HepG2 (cell line): ENCODE measurements at regions not wholly inside any gene's neighbourhood (a gene's known extent, or its start where the extent isn't known, plus 50 kb on each side); places are given as distances from the start of the nearest gene placed in this dataset.

Experiments
- ATAC-seq: fragments of 200-7000 bp; cut with Tn5 transposase; 3 replicates; pipeline ENCODE4 v1.9.1; 2020; ENCODE audit warnings: mild to moderate bottlenecking, moderate library complexity
- BruUV-seq: library from RNA; stranded (reverse); fragments of 400-500 nt; replicated peaks from 2 replicates; lab custom pipeline; 2021; lab: Mats Ljungman, UMichigan
- CTCF ChIA-PET: fragments of 300-600 bp; formaldehyde crosslinking; extraction: SDS; loops from one replicate; lab custom pipeline; 2021; ENCODE audit warnings: low total read pairs, inconsistent platforms, low intra/inter-chr PET ratio; lab: Yijun Ruan, JAX
- POLR2A ChIA-PET: fragments of 350-600 bp; sonication (Branson Sonifier 250); formaldehyde crosslinking; loops from one replicate; lab custom pipeline; 2020; ENCODE audit warnings: antibody characterized with exemption, inconsistent platforms; lab: Yijun Ruan, JAX
- DNase-seq: peaks from one replicate; pipeline ENCODE4 v3.0.0-alpha.2; 2015; ENCODE audit warnings: low spot score
- FAIRE-seq: peaks from 3 replicates; lab custom pipeline; 2011; peaks lifted over from hg19 to GRCh38; lab: Jason Lieb, UNC
- H2AFZ ChIP-seq: one replicate; pipeline ENCODE4 v1.6.1; 2011; ENCODE audit warnings: low read length, inconsistent platforms
- H3K27ac ChIP-seq: fragments of 300-600 bp; 3 replicates; pipeline ENCODE4 v1.8.0; 2011; ENCODE audit warnings: mixed run types, mild to moderate bottlenecking, mixed read lengths, low read length, inconsistent platforms; ENCODE audit not compliant: insufficient read depth; ENCODE audit errors: extremely low read length
- H3K27me3 ChIP-seq, 2 experiments: fragments of 200-600 bp in 1 of 2; 2 replicates in 1 of 2; 3 replicates in 1 of 2; pipeline versions ENCODE4 v1.6.0 to v1.8.0; 2011; ENCODE audit warnings: low read length in 2 of 2, mild to moderate bottlenecking in 2 of 2, moderate library complexity in 2 of 2, inconsistent platforms in 1 of 2; ENCODE audit not compliant: insufficient read depth in 2 of 2, control insufficient read depth in 1 of 2
- H3K36me3 ChIP-seq, 2 experiments: fragments of 200-600 bp in 1 of 2; replicated peaks in 1 of 2; 2 replicates in 1 of 2; 3 replicates in 1 of 2; pipeline versions ENCODE4 v1.5.1 to v1.8.0; 2011; ENCODE audit warnings: low read length in 2 of 2, inconsistent platforms in 1 of 2; ENCODE audit not compliant: insufficient read depth in 2 of 2, control insufficient read depth in 1 of 2
- H3K4me1 ChIP-seq: 2 replicates; pipeline ENCODE4 v1.5.1; 2012; ENCODE audit warnings: low read length, inconsistent platforms; ENCODE audit not compliant: insufficient read depth
- H3K4me2 ChIP-seq: 2 replicates; pipeline ENCODE4 v1.6.0; 2011; ENCODE audit warnings: low read depth, low read length, inconsistent platforms
- H3K4me3 ChIP-seq, 3 experiments: fragments of 200-600 bp in 1 of 3; sonication (generic), shearing (Covaris generic) in 1 of 3; replicated peaks in 1 of 3; 2 replicates each; pipeline ENCODE4 v1.5.1; 2011 to 2016; ENCODE audit warnings: low read length in 3 of 3, inconsistent platforms in 2 of 3, low read depth in 2 of 3, mild to moderate bottlenecking in 2 of 3, control low read depth in 1 of 3, mixed read lengths in 1 of 3; ENCODE audit not compliant: insufficient read depth in 1 of 3
- H3K79me2 ChIP-seq: one replicate; pipeline ENCODE4 v1.6.1; 2011; ENCODE audit warnings: low read length, inconsistent platforms; ENCODE audit not compliant: insufficient read depth
- H3K9ac ChIP-seq: 2 replicates; pipeline ENCODE4 v1.6.0; 2011; ENCODE audit warnings: mild to moderate bottlenecking, low read depth, low read length, inconsistent platforms; ENCODE audit not compliant: insufficient read depth
- H3K9me3 ChIP-seq: 2 replicates; pipeline ENCODE4 v1.5.1; 2012; ENCODE audit warnings: mild to moderate bottlenecking, low read length
- H4K20me1 ChIP-seq: 2 replicates; pipeline ENCODE4 v1.6.0; 2011; ENCODE audit warnings: inconsistent platforms, mild to moderate bottlenecking, low read length, moderate library complexity; ENCODE audit not compliant: insufficient read depth
- CCAR2 ChIP-seq: fragments of 200-400 bp; formaldehyde crosslinking; optimal IDR thresholded peaks from 2 replicates; pipeline ENCODE3; 2018; ENCODE audit warnings: low read depth, mild to moderate bottlenecking, low read length, moderate library complexity
- ELF1 ChIP-seq: sonication (generic); formaldehyde crosslinking; IDR thresholded peaks from 2 replicates; pipeline ENCODE4 v1.4.0; 2020; ENCODE audit warnings: missing genetic modification reagents
- KDM1A ChIP-seq: IDR thresholded peaks from 2 replicates; pipeline ENCODE4 v1.6.1; 2016; ENCODE audit warnings: missing compliant biosample characterization
- MAF1 ChIP-seq: sonication (generic); formaldehyde crosslinking; IDR thresholded peaks from 2 replicates; pipeline ENCODE4 v1.5.0; 2020; ENCODE audit warnings: missing genetic modification reagents, borderline replicate concordance
- NFKB2 ChIP-seq: sonication (generic); formaldehyde crosslinking; IDR thresholded peaks from 2 replicates; pipeline ENCODE4 v1.4.0; 2020; ENCODE audit warnings: missing genetic modification reagents, borderline replicate concordance
- NR2C2 ChIP-seq: sonication (generic); formaldehyde crosslinking; IDR thresholded peaks from 2 replicates; pipeline ENCODE4 v1.4.0; 2020; ENCODE audit warnings: missing genetic modification reagents, mild to moderate bottlenecking, moderate library complexity, borderline replicate concordance
- PHF21A ChIP-seq: sonication (generic); formaldehyde crosslinking; IDR thresholded peaks from 2 replicates; pipeline ENCODE4 v1.5.0; 2020; ENCODE audit warnings: mild to moderate bottlenecking, missing genetic modification reagents
- RORA ChIP-seq: sonication (generic); formaldehyde crosslinking; IDR thresholded peaks from 2 replicates; pipeline ENCODE4 v1.5.0; 2020; ENCODE audit warnings: mild to moderate bottlenecking, missing genetic modification reagents, moderate library complexity
- SIX4 ChIP-seq: sonication (generic); formaldehyde crosslinking; IDR thresholded peaks from 2 replicates; pipeline ENCODE4 v1.4.0; 2020; ENCODE audit warnings: missing genetic modification reagents
- ZNF121 ChIP-seq: sonication (generic); formaldehyde crosslinking; IDR thresholded peaks from 2 replicates; pipeline ENCODE4 v1.5.0; 2020; ENCODE audit warnings: mild to moderate bottlenecking, missing genetic modification reagents
- ZNF598 ChIP-seq: sonication (generic); formaldehyde crosslinking; IDR thresholded peaks from 2 replicates; pipeline ENCODE4 v1.5.1; 2020; ENCODE audit warnings: mild to moderate bottlenecking, missing genetic modification reagents, borderline replicate concordance
- ZNF761 ChIP-seq: sonication (generic); formaldehyde crosslinking; conservative IDR thresholded peaks from 2 replicates; pipeline ENCODE4 v1.4.0; 2020; ENCODE audit warnings: mild to moderate bottlenecking, missing genetic modification reagents
- ZNF878 ChIP-seq: sonication (generic); formaldehyde crosslinking; IDR thresholded peaks from 2 replicates; pipeline ENCODE4 v1.8.1; 2023; ENCODE audit warnings: mild to moderate bottlenecking, missing genetic modification reagents, moderate library complexity
- WGBS: methylation state at CpG from one replicate; pipeline ENCODE4 v1.1.6; 2017; ENCODE audit warnings: low lambda C conversion rate; 5-methylcytosine and 5-hydroxymethylcytosine counted together
- in situ Hi-C: cut with HindIII; loops from 2 replicates; pipeline ENCODE4 v1.10.0; 2017; ENCODE audit warnings: low pct_unique_long_range_greater_than_20kb; ENCODE audit not compliant: extremely low pct_ligation_motif_present
- intact Hi-C: fragments of 100-400 bp; cut with micrococcal nuclease; formaldehyde crosslinking; loops from one replicate; pipeline ENCODE4 v1.10.0; 2022; ENCODE audit not compliant: unreplicated experiment
- TF ChIP-seq, protein P1 (sequence below): sonication (generic); formaldehyde crosslinking; IDR thresholded peaks from 2 replicates; pipeline ENCODE4 v1.5.0; 2020; ENCODE audit warnings: missing genetic modification reagents

DNA sequence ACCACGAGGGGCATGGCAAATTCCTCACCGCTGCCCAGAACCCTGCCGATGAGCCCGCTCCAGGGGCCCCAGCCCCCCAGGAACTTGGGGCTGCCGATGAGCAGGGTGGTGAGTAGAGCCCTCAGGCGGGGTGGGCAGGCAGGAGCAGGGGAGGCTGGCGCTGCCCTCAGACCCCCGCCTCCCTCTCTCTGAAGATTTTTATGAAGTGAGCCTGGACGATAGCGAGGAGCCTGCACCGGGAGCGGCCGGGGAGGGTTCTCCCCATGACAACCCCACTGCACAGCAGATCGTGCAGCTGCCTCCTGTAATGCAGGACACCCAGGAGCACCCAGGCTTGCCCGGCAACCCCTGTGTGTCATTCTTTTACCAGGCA is 56.7 kb upstream of the UBE2Q2 start:
- no peak overlapping the region for H2AFZ ChIP-seq
- H3K4me1 ChIP-seq: no peaks in the 10 kb centered on the region
- CTCF ChIA-PET: no interaction called here
- H4K20me1 ChIP-seq: no peaks in the 10 kb centered on the region
- in situ Hi-C loops: no loop called here
- no peak for DNase-seq
- no peak overlapping the region for H3K9ac ChIP-seq
- H3K36me3 ChIP-seq: no peaks in the 10 kb centered on the region
- ATAC-seq: no peak
- POLR2A ChIA-PET: no interaction called here
- H3K9me3 ChIP-seq: no peaks in the 10 kb centered on the region
- BruUV-seq: no TSS peak
- no peak overlapping the region for H3K27ac ChIP-seq
- H3K27me3 ChIP-seq: peaks cover 2 to 19% of the 10 kb centered on the region in 2 experiments; a peak in 4 of 5 replicates
- H3K79me2 ChIP-seq: no peaks in the 10 kb centered on the region
- no peak overlapping the region for H3K4me3 ChIP-seq
- peak overlapping the region; percentile 10; the same call in 1 of the 2 replicates for H3K4me2 ChIP-seq
- TF ChIP-seq, protein P1, sequence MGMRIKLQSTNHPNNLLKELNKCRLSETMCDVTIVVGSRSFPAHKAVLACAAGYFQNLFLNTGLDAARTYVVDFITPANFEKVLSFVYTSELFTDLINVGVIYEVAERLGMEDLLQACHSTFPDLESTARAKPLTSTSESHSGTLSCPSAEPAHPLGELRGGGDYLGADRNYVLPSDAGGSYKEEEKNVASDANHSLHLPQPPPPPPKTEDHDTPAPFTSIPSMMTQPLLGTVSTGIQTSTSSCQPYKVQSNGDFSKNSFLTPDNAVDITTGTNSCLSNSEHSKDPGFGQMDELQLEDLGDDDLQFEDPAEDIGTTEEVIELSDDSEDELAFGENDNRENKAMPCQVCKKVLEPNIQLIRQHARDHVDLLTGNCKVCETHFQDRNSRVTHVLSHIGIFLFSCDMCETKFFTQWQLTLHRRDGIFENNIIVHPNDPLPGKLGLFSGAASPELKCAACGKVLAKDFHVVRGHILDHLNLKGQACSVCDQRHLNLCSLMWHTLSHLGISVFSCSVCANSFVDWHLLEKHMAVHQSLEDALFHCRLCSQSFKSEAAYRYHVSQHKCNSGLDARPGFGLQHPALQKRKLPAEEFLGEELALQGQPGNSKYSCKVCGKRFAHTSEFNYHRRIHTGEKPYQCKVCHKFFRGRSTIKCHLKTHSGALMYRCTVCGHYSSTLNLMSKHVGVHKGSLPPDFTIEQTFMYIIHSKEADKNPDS: no peak
- TF ChIP-seq NR2C2: no peak
- no peak for TF ChIP-seq KDM1A (CRISPR knock-in tag)
- no peak for TF ChIP-seq NFKB2 (CRISPR knock-in tag)
- no peak for TF ChIP-seq MAF1
- TF ChIP-seq CCAR2: no peak
- no peak for TF ChIP-seq ZNF121
- TF ChIP-seq RORA: no peak
- no peak for TF ChIP-seq ELF1 (CRISPR knock-in tag)
- no peak for TF ChIP-seq ZNF761 (CRISPR knock-in tag)
- no peak for TF ChIP-seq ZNF878
- TF ChIP-seq SIX4: no peak
- TF ChIP-seq PHF21A (CRISPR knock-in tag): no peak
- TF ChIP-seq ZNF598 (CRISPR knock-in tag): no peak
- WGBS: 28% methylated on average over 6 of the region's 15 CpGs
- intact Hi-C loops: no loop called here
- FAIRE-seq: no peak
